HG02973 (cell line): ENCODE measurements at regions not wholly inside any gene's neighbourhood (a gene's known extent, or its start where the extent isn't known, plus 50 kb on each side); places are given as distances from the start of the nearest gene placed in this dataset.

Experiments
- ATAC-seq: cut with Tn5 transposase; IDR thresholded peaks from one replicate; pipeline ENCODE4 v1.9.1; 2021; ENCODE audit warnings: moderate library complexity; ENCODE audit not compliant: unreplicated experiment

GRCh38 chr1:193680247-193680923 is 494.0 kb upstream of the B3GALT2 start:
- ATAC-seq = no peak

GRCh38 chr1:193677874-193678273 is 491.5 kb upstream of the B3GALT2 start:
- ATAC-seq = no peak

DNA sequence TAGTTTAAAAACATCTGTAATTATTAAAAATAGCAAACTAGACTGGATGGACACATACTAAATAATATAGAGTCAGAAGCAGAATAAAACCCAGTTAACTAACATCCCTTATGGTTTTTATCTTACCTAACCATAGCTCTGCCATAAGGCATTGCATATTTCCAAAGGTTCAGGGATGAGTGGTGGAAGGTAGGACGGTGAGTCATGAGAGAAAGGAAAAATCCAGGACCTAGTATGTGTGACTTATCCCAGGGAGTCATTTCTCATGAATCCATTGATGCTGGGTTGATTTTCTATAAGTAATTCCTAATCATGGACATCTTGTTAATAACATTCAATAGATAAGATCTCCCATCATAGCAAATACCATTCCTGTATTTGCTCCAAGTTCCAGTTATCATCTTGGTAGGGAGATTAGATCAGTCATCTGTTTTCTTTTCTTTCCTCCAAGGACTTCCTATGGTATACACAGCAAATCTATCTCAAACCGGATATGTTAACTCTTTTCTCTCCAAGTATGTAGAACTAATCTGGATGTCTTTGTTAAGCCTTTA is 490.7 kb upstream of the B3GALT2 start:
- no peak for ATAC-seq

DNA sequence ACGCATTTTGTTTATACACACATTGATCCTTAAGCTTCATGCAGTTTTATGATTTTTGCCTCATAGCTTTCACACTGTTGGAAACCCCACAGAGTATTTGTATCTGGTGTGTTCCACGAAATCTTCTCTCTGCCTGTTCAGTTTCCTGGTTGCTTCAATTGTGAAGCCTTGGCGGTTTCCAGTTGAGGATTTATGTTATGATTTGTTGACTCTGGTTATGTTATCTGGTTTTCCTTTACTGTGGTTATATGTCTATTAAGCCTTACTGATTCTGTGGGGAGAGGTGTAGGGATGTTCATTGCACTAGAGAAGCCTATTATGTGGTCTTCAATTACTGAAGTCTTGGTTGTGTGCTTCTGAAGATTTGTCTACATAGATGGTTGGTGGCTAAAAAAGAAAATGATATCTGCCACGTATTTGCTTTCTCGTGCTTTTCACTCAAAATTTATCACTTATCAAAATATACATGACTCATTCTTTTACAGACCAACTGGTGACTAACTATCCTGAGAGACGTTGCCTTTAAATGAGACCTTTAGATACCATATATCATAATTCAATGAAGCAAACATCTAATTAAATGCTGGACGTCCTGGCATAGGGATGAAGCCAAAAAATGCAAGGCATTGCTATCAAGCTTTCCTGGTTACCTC is 488.0 kb upstream of the B3GALT2 start:
- ATAC-seq = no peak

DNA sequence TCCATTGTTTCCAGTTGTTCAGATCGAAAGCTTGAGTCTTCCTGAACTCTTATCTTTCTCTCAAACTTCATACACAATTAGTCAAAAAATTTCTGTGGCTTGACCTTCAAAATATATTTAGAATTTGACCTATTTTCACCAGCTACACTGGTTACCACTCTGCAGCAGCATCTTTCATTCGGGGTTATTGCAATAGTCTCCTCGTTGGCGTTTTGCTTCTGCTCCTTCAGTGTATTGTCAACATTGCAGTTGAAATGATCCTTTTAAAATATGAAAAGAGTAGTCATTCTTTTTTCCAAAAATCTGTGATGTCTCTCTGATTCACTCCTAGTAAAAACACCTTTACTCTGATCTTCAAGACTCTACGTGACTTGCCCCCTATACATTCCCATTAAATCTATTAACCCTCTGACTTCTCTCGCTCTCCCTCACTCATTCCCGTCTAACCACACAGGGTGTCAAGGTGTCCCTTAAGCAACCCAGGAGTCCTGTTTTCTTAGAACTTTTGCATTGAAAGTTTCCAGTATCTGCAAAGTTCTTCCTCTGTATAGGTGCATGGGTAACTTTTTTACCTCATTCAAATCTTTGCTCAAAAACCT is 480.2 kb upstream of the B3GALT2 start:
- ATAC-seq = no peak

- no peak for ATAC-seq
Observed at GRCh38 chr1:193663965-193664364, 477.6 kb upstream of the B3GALT2 start.

DNA sequence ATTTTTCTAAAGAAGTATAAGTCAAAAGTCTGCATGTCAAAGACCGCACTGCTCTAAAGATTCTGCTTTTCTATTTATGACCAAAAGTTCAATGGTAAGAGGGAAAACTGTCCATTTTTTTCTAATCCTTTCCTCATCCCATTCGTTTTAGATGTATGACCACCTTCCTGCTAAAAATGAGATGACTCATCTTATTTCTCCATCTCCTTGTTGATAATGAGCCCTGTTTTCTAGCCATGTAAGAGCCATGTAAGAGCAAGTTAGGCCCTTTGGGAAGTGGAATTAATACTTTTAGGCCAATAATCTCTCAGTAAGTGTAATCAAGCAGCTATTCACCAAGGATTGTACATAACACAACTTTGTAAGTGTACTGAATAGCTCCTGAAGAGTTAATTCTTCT is 475.6 kb upstream of the B3GALT2 start:
- no peak for ATAC-seq

DNA sequence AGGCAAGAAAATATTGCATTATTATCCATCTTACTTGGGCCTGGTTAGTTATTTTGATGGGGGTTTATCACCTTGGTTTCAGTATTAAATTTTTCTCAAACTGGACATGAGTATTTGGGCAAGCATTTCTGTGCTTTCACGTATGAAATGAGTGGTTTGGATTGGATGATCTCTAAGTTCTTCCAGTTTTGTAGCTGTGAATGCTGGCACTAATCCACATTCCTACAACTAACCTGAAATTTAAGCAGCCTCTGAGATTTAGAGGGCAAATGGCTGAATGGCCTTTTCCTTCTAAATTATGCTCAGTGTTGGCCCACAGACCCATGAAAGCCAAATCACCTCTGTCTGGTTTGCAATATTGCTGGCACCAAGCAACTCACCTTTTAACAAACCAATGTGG is 475.0 kb upstream of the B3GALT2 start:
- ATAC-seq = no peak

- no peak for ATAC-seq
Observed at GRCh38 chr1:193660428-193660827, 474.0 kb upstream of the B3GALT2 start.

DNA sequence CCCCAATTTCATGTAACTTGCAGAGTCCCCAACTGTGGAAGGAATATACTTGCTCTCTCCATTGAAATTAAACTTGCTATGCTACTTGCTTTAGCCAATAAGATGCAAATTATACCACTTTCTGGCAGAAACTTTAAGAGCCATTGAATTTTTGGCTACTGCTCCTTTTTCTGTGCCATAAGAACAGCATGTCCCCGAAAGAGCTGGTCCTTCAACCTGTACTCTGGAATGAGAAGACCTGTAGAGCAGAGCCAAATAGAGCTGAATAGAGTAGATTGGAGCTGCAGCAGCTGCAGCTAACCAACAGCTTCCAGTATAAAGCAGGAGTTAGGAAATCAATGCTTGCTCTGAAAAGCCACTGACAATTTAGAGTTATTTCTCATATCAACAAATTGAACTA is 472.3 kb upstream of the B3GALT2 start:
- no peak for ATAC-seq

DNA sequence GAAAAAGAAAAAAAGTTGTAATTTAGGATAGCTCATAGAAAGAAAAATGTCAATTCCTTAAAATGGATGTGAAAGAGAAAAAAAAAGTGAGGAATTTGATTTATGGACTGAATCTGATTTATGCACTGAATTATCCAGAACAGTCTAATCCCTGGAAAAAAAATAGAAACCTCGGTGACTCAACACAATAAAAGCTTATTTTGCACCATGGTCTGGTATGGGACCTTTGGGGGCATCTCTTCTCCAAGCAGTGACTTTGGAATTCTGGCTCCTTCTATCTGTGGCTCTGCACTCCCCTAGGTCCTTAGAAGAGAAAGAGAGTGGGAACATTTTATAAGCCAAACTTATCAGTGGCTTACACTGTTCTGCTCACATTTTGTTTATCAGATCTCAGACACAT is 471.7 kb upstream of the B3GALT2 start:
- no peak for ATAC-seq

DNA sequence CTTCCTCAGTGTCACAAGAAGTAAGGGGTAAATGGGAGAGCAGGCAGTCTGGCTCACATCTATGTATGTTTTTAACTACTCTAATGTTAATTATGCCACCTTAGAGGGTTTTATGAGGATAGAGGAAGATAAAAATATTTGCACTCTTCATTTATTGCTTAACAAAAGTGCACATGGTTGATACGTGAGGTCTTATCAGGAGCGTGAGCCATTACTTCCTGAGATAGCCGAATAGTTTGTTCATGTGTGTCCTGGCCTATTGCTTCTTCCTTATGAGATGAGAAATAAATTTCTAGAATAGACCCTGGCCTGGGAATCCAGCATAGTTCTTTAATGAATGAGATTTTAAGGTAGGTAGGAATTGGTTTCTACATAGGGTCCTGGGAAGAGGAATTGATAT is 471.1 kb upstream of the B3GALT2 start:
- no peak for ATAC-seq

- no peak for ATAC-seq
Observed at GRCh38 chr1:193656841-193657240, 470.4 kb upstream of the B3GALT2 start.

- no peak for ATAC-seq
Observed at GRCh38 chr1:193654951-193655735, 468.7 kb upstream of the B3GALT2 start.

- no peak for ATAC-seq
Observed at GRCh38 chr1:193649587-193649986, 463.2 kb upstream of the B3GALT2 start.

DNA sequence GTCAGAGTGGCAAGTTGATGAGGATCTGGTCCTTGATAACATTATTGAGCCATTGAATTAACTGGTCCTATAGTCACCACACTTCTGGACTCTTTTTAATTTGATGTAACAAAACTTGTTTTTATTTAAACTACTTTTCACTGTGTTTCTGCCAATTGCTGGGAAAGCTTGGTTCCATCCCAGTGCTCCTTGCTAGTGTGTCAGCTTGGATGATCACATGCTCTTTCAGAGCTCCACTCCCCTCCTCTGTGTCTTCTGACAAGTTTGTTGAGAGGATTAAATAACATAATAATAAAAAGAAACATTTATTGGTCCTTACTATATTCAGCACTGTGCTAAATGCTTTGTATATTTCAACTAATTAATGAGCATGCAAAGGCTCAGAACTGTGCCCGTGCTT is 448.5 kb upstream of the B3GALT2 start:
- ATAC-seq = no peak

GRCh38 chr1:193634470-193634869 is 448.1 kb upstream of the B3GALT2 start:
- no peak for ATAC-seq

DNA sequence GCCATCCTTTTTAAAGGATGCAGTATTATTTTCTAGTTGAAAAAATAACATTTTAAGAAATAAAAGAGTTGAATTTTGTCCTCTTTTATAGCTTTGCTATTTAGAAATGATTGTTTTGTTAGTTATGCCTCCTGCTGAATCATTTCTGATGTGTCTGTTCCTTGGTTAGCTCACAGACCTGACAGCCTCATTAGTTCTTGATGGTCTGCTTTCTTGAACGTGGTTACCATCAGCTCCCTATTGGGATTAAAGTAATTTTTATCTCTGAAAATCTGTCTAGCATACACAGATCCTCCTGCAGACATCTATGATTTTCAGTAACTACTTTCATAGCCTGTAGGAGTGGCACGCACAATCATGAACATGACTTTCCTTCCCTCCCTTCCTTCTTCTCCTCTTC is 447.6 kb upstream of the B3GALT2 start:
- no peak for ATAC-seq

DNA sequence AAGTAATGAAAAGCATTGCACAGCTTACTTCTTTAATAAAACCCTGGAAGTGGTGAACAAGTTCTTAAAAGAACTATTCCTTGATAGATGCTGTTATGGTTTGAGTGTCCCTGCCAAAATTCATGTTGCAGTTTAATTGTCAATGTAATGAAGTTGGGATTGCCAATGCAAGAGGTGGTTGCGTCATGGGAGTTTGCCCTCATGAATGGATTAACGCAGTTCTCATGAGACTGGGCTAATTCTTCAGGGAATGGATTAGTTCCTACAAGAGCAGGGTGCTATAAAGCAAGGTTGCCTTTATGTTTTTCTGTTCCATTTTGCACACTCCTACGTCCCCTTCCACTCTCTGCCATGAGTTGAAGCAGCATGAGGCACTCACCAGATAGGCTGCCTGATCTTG is 446.7 kb upstream of the B3GALT2 start:
- no peak for ATAC-seq

DNA sequence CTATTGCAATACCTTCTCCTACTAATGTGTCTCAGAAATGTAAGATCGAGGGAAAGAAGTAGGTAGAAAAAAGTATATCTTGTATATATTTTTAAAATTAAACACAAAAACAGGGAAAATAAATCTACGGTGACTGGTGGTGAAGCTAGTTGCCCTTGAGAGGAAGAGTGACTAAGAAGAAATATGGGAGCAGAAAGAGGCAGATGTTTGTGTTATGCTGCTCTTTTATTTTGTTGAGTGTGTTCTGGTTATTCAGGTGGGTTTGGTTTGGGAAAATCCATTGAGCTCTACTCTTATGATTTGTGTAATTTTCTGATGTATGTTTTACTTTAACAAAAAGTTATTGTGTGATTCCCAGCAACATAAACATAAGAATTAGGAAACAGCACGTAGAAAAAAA is 444.9 kb upstream of the B3GALT2 start:
- no peak for ATAC-seq

DNA sequence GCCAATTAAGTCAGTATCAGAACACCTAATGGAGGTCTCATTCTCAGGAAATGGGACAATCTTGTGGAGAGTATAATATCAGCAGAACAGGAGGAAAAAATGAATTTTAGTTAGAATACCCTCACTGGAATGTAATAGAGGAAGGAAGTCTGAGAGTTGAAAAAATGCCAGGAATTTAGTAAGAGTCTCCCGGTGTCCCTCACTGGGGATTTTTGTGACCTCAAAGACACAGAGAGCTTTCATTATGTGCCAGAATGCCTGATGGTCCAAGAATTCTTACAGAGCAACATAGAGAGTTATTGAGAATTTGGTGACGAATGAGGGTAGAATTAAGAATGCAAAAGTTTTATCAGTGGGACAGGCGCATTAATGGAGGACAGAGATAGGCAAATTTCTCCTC is 443.5 kb upstream of the B3GALT2 start:
- ATAC-seq = no peak
